MM.1S (cell line): ENCODE measurements at regions not wholly inside any gene's neighbourhood (a gene's known extent, or its start where the extent isn't known, plus 50 kb on each side); places are given as distances from the start of the nearest gene placed in this dataset.

Experiments
- DNase-seq: peaks from one replicate; pipeline ENCODE4 v3.0.0-alpha.2; 2015
- H2AFZ ChIP-seq: fragments of 300-600 bp; sonication (generic); 2 replicates; pipeline ENCODE4 v1.6.0; 2016; ENCODE audit warnings: antibody characterized with exemption, low read length
- H3F3A ChIP-seq: fragments of 300-600 bp; sonication (generic); 2 replicates; pipeline ENCODE4 v1.6.1; 2016; ENCODE audit warnings: mild to moderate bottlenecking, antibody characterized with exemption, low read length, moderate library complexity, mixed read lengths; ENCODE audit not compliant: insufficient read depth
- H3K27ac ChIP-seq: fragments of 300-600 bp; sonication (generic); 2 replicates; pipeline ENCODE4 v1.5.1; 2016; ENCODE audit warnings: mild to moderate bottlenecking, low read length
- H3K27me3 ChIP-seq: fragments of 300-600 bp; sonication (generic); replicated peaks from 2 replicates; pipeline ENCODE4 v1.6.0; 2016; ENCODE audit warnings: low read length; ENCODE audit not compliant: insufficient read depth
- H3K36me3 ChIP-seq: fragments of 300-600 bp; sonication (generic); replicated peaks from 2 replicates; pipeline ENCODE4 v1.6.1; 2016; ENCODE audit warnings: mild to moderate bottlenecking, low read length, mixed read lengths; ENCODE audit not compliant: insufficient read depth
- H3K4me1 ChIP-seq: fragments of 300-600 bp; sonication (generic); 2 replicates; pipeline ENCODE4 v1.6.1; 2016; ENCODE audit warnings: low read length, mixed read lengths
- H3K4me2 ChIP-seq: fragments of 300-600 bp; sonication (generic); 2 replicates; pipeline ENCODE4 v1.6.0; 2016; ENCODE audit warnings: low read depth, low read length
- H3K4me3 ChIP-seq: fragments of 300-600 bp; sonication (generic); 2 replicates; pipeline ENCODE4 v1.5.1; 2016; ENCODE audit warnings: low read length, mixed read lengths
- H3K79me2 ChIP-seq: fragments of 300-600 bp; sonication (generic); 2 replicates; pipeline ENCODE4 v1.6.1; 2016; ENCODE audit warnings: mixed run types, low read length, mixed read lengths
- H3K9ac ChIP-seq: fragments of 300-600 bp; sonication (generic); 2 replicates; pipeline ENCODE4 v1.6.1; 2016; ENCODE audit warnings: low read length, mixed read lengths
- H3K9me2 ChIP-seq: fragments of 300-600 bp; sonication (generic); replicated peaks from 2 replicates; pipeline ENCODE4 v1.6.1; 2016; ENCODE audit warnings: mild to moderate bottlenecking, low read length, mixed read lengths; ENCODE audit not compliant: insufficient read depth
- H3K9me3 ChIP-seq: fragments of 300-600 bp; sonication (generic); replicated peaks from 2 replicates; pipeline ENCODE4 v1.6.1; 2016; ENCODE audit warnings: mild to moderate bottlenecking, low read length, mixed read lengths; ENCODE audit not compliant: insufficient read depth
- H4K20me1 ChIP-seq: fragments of 300-600 bp; sonication (generic); 2 replicates; pipeline ENCODE4 v1.6.1; 2016; ENCODE audit warnings: mild to moderate bottlenecking, low read length, moderate library complexity, mixed read lengths; ENCODE audit not compliant: insufficient read depth
- EZH2 ChIP-seq: fragments of 300-600 bp; sonication (generic); optimal IDR thresholded peaks from 2 replicates; pipeline ENCODE3; 2017; ENCODE audit warnings: low read depth, mild to moderate bottlenecking, antibody characterized with exemption, low read length, mixed read lengths
- EZH2phosphoT487 ChIP-seq: fragments of 300-600 bp; sonication (generic); IDR thresholded peaks from 2 replicates; pipeline ENCODE4 v1.6.1; 2018; ENCODE audit warnings: antibody characterized with exemption, low read length
- TF ChIP-seq, protein P1 (sequence below): fragments of 300-600 bp; sonication (generic); IDR thresholded peaks from 2 replicates; pipeline ENCODE4 v1.5.1; 2016; ENCODE audit warnings: antibody characterized with exemption, low read length, mixed read lengths

DNA sequence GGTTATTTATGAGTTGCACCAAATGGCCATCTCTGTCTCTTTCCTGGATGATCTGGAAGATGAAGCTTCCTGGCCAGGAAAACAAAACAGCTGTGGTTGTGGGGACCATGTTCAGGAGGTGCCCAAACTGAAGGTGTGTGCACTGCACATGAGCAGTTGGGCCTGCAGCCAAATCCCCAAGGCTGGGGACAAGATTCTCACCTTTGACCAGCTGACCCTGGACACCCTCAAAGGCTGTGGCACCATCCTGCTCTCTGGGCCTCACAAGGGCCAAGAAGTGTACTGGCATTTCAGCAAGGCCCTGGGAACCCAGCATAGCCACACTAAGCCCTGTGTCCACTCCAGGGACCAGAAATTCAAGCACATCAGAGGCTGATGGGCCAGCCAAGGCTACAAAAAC is 84.2 kb downstream of the KCNRG start:
- no peaks in the 10 kb centered on the region for H4K20me1 ChIP-seq
- H3K9ac ChIP-seq: no peak overlapping the region
- H3K4me3 ChIP-seq: no peak overlapping the region
- H3K4me2 ChIP-seq: no peak overlapping the region
- peaks cover 75% of the 10 kb centered on the region for H3K79me2 ChIP-seq
- no peaks in the 10 kb centered on the region for H3K9me3 ChIP-seq
- H3K36me3 ChIP-seq: no peaks in the 10 kb centered on the region
- no peak overlapping the region for H3K27ac ChIP-seq
- H3F3A ChIP-seq: no peaks in the 10 kb centered on the region
- TF ChIP-seq EZH2: no peak
- TF ChIP-seq, protein P1, sequence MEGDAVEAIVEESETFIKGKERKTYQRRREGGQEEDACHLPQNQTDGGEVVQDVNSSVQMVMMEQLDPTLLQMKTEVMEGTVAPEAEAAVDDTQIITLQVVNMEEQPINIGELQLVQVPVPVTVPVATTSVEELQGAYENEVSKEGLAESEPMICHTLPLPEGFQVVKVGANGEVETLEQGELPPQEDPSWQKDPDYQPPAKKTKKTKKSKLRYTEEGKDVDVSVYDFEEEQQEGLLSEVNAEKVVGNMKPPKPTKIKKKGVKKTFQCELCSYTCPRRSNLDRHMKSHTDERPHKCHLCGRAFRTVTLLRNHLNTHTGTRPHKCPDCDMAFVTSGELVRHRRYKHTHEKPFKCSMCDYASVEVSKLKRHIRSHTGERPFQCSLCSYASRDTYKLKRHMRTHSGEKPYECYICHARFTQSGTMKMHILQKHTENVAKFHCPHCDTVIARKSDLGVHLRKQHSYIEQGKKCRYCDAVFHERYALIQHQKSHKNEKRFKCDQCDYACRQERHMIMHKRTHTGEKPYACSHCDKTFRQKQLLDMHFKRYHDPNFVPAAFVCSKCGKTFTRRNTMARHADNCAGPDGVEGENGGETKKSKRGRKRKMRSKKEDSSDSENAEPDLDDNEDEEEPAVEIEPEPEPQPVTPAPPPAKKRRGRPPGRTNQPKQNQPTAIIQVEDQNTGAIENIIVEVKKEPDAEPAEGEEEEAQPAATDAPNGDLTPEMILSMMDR: no peak
- TF ChIP-seq EZH2phosphoT487: no peak
- H3K27me3 ChIP-seq: no peaks in the 10 kb centered on the region
- H3K9me2 ChIP-seq: no peaks in the 10 kb centered on the region
- no peaks in the 10 kb centered on the region for H3K4me1 ChIP-seq
- no peak overlapping the region for H2AFZ ChIP-seq
- DNase-seq: no peak

DNA sequence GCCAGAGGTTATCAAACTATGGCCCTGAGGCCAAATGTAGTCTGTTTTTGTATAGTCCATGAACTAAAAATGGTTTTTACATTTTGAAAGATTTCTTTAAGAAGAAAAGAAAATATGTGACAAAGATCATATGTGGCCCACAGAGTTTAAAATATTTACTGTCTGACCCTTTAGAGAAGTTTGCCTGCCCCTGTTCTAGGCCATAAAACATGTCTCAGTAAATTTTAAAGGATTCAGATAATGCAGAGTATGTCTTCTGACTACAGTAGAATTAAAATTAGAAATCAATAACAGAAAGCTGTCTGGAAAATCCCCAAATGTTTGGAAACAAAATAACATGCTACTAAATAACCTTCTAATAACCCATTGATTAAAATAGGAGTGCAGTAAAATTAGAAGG is 86.3 kb downstream of the KCNRG start:
- TF ChIP-seq EZH2phosphoT487 (no peak), EZH2 (no peak)
- TF ChIP-seq, protein P1: no peak
- H3K4me2 ChIP-seq: no peak overlapping the region
- H3K4me3 ChIP-seq: no peak overlapping the region
- H3K9ac ChIP-seq: no peak overlapping the region
- no peak overlapping the region for H3K27ac ChIP-seq
- H4K20me1 ChIP-seq: no peaks in the 10 kb centered on the region
- no peaks in the 10 kb centered on the region for H3K9me3 ChIP-seq
- H3K4me1 ChIP-seq: peaks cover 4% of the 10 kb centered on the region
- no peaks in the 10 kb centered on the region for H3K9me2 ChIP-seq
- no peaks in the 10 kb centered on the region for H3K36me3 ChIP-seq
- H2AFZ ChIP-seq: no peak overlapping the region
- DNase-seq: no peak
- H3K79me2 ChIP-seq: peaks cover 83% of the 10 kb centered on the region
- H3F3A ChIP-seq: no peaks in the 10 kb centered on the region; the same call in 1 of the 2 replicates
- H3K27me3 ChIP-seq: no peaks in the 10 kb centered on the region

DNA sequence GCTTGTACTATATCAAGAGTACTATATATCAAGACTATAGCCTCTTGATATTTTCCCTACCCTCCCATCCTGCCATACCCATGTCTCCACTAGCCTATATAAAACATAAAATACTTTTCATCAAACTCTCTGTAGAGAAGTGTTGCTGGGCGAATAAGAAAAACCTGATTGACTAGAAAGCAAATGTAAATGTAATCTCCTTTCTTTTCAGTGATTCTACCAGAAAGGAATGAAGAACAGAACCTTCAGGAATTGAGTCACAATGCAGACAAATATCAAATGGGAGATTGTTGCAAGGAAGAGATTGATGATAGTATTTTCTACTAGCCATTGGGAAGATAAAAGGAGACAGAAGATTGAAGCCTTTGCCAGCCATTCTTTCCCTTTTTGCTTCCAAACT is 89.2 kb downstream of the KCNRG start:
- Histone ChIP-seq H2AFZ (no peak overlapping the region), H3K4me1 (peaks cover 12% of the 10 kb centered on the region), H3F3A (no peaks in the 10 kb centered on the region; the same call in 1 of the 2 replicates), H3K9me3 (no peaks in the 10 kb centered on the region), H3K4me2 (no peak overlapping the region), H4K20me1 (no peaks in the 10 kb centered on the region), H3K36me3 (no peaks in the 10 kb centered on the region), H3K79me2 (peaks cover 66% of the 10 kb centered on the region), H3K9me2 (no peaks in the 10 kb centered on the region), H3K27ac (no peak overlapping the region), H3K27me3 (no peaks in the 10 kb centered on the region), H3K9ac (no peak overlapping the region), H3K4me3 (no peak overlapping the region)
- TF ChIP-seq, protein P1: no peak
- no peak for TF ChIP-seq EZH2phosphoT487
- no peak for TF ChIP-seq EZH2
- DNase-seq: no peak
